ENCODE measurements at regions not wholly inside any gene's neighbourhood (a gene's known extent, or its start where the extent isn't known, plus 50 kb on each side); places are given as distances from the start of the nearest gene placed in this dataset.

GRCh38 chr3:135751991-135752390 is 213.5 kb upstream of the PPP2R3A start:
- TF ChIP-seq CTCF (IDR thresholded peaks at IDR 0.05; ENCODE audit: poor library complexity) (no peak), EZH2 (IDR thresholded peaks at IDR 0.05; ENCODE audit: borderline replicate concordance) (no peak)
